Stimulated activated naive CD8-positive, alpha-beta T cell treated with anti-CD3 and anti-CD28 coated beads, Interleukin-15, Interleukin-2, amounts not matched to agents 100 ng/mL and 50 ng/mL, for 24 hours (primary cell): ENCODE measurements at regions not wholly inside any gene's neighbourhood (a gene's known extent, or its start where the extent isn't known, plus 50 kb on each side); places are given as distances from the start of the nearest gene placed in this dataset.
"Not testable (repeated sequence)": the region's sequence is repeated elsewhere in the genome, so short reads cannot be mapped to it uniquely, and the experiment has no call there.

Experiments used
- H3K27ac Mint-ChIP-seq: one replicate; pipeline ENCODE4 v1.8.0; 2021; ENCODE audit warnings: mild to moderate bottlenecking, mixed read lengths
- H3K27me3 Mint-ChIP-seq: one replicate; pipeline ENCODE4 v1.8.0; 2021; ENCODE audit warnings: mixed read lengths
- H3K36me3 Mint-ChIP-seq: one replicate; pipeline ENCODE4 v1.8.0; 2021; ENCODE audit warnings: low read depth, mixed read lengths
- H3K4me1 Mint-ChIP-seq: one replicate; pipeline ENCODE4 v1.8.0; 2021; ENCODE audit warnings: low read depth, mixed read lengths
- H3K4me3 Mint-ChIP-seq: one replicate; pipeline ENCODE4 v1.8.0; 2021; ENCODE audit warnings: mild to moderate bottlenecking, mixed read lengths
- H3K9me3 Mint-ChIP-seq: one replicate; pipeline ENCODE4 v1.8.0; 2021; ENCODE audit warnings: mixed read lengths

- Mint-ChIP-seq H3K4me1 (no peaks in the 10 kb centered on the region), H3K9me3 (no peaks in the 10 kb centered on the region), H3K27ac (no peak overlapping the region), H3K27me3 (peaks cover 3% of the 10 kb centered on the region), H3K36me3 (no peaks in the 10 kb centered on the region), H3K4me3 (no peak overlapping the region)
These were observed 85.6 kb downstream of the OLFM1 start for GRCh38 chr9:135173066-135173465.

- no peaks in the 10 kb centered on the region for H3K36me3 Mint-ChIP-seq
- H3K27ac Mint-ChIP-seq = no peak overlapping the region
- H3K4me3 Mint-ChIP-seq = no peak overlapping the region
- no peaks in the 10 kb centered on the region for H3K4me1 Mint-ChIP-seq
- H3K9me3 Mint-ChIP-seq = no peaks in the 10 kb centered on the region
- H3K27me3 Mint-ChIP-seq = peaks cover 3% of the 10 kb centered on the region
These were observed 86.8 kb downstream of the OLFM1 start for GRCh38 chr9:135174248-135174647.

DNA sequence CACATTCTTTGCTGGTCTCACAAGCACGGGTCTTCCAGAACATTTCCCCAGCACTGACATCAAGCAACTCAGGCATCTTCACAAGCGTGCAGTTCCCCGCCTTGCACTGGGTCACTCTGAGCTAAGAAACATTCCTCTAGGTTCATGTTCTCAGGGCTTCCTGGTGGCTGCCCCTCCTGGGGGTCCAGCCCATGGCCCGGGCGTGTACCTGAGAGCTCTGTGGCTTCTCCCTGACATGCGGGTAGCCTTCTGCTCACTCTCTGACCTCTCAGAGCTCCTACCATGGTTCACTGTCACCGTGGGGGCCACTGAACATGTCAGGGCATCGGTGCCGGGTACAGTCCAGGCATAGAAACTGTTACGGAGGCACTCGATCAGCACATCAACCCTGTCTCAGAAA is 87.5 kb downstream of the OLFM1 start:
- H3K4me1 Mint-ChIP-seq = no peaks in the 10 kb centered on the region
- H3K27ac Mint-ChIP-seq = no peak overlapping the region
- H3K27me3 Mint-ChIP-seq = peaks cover 3% of the 10 kb centered on the region
- no peak overlapping the region for H3K4me3 Mint-ChIP-seq
- no peaks in the 10 kb centered on the region for H3K36me3 Mint-ChIP-seq
- no peaks in the 10 kb centered on the region for H3K9me3 Mint-ChIP-seq

GRCh38 chr9:135176284-135176683 is 88.8 kb downstream of the OLFM1 start:
- Mint-ChIP-seq H3K4me1 (no peaks in the 10 kb centered on the region), H3K9me3 (no peaks in the 10 kb centered on the region), H3K36me3 (no peaks in the 10 kb centered on the region), H3K27ac (no peak overlapping the region), H3K4me3 (no peak overlapping the region), H3K27me3 (peaks cover 3% of the 10 kb centered on the region)

GRCh38 chr9:135177562-135177961 is 90.1 kb downstream of the OLFM1 start:
- not testable (repeated sequence) for H3K27ac Mint-ChIP-seq, H3K4me1 Mint-ChIP-seq, H3K9me3 Mint-ChIP-seq, H3K4me3 Mint-ChIP-seq, H3K27me3 Mint-ChIP-seq, H3K36me3 Mint-ChIP-seq

DNA sequence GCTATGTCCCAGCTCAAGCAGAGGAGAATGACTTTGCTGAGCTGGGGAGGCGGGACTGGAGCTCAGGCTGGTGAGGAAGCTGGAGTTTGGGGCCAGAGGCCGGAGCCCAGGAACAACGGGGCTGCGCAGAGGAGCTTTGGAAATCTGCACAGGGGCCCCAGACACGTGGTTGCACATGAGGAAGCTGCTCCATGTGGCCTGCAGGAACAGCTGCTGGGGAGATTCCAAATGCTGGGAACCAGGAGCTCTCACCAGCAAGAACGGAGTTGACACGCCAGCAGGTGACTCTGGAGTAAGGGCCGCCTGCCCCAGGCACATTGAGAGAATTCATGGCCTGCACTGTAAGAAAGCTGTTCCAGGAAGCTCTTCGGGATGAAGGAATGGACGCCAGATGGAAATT is 91.0 kb downstream of the OLFM1 start:
- Mint-ChIP-seq H3K36me3 (no peaks in the 10 kb centered on the region), H3K9me3 (no peaks in the 10 kb centered on the region), H3K27ac (no peak overlapping the region), H3K4me1 (no peaks in the 10 kb centered on the region), H3K27me3 (peaks cover 3% of the 10 kb centered on the region), H3K4me3 (no peak overlapping the region)

DNA sequence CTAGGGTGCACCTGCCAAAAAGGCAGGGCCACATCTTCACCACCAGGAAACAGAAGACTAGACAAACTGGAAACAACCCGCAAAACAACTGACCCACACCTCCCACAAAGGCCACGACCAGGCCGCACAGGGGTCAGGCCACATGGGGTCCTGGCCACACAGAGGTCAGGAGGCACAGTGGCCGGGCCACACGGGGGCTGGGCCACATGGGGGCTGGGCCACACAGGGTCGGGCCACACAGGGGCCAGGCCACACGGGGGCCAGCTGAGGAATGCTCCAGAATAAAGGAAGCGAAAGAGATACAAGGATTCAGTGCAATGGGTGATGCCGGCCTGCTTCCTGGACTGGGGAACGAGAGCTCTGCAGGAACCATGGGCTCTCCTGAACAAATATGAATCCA is 91.6 kb downstream of the OLFM1 start:
- no peaks in the 10 kb centered on the region for H3K36me3 Mint-ChIP-seq
- H3K27ac Mint-ChIP-seq = no peak overlapping the region
- H3K4me1 Mint-ChIP-seq = no peaks in the 10 kb centered on the region
- H3K27me3 Mint-ChIP-seq = peaks cover under 1% of the 10 kb centered on the region
- no peaks in the 10 kb centered on the region for H3K9me3 Mint-ChIP-seq
- no peak overlapping the region for H3K4me3 Mint-ChIP-seq

GRCh38 chr9:135179976-135180375 is 92.5 kb downstream of the OLFM1 start:
- Mint-ChIP-seq H3K4me1 (no peaks in the 10 kb centered on the region), H3K27me3 (no peaks in the 10 kb centered on the region), H3K36me3 (no peaks in the 10 kb centered on the region), H3K4me3 (no peak overlapping the region), H3K9me3 (no peaks in the 10 kb centered on the region), H3K27ac (no peak overlapping the region)

- H3K4me1 Mint-ChIP-seq = no peaks in the 10 kb centered on the region
- H3K27me3 Mint-ChIP-seq = no peaks in the 10 kb centered on the region
- H3K27ac Mint-ChIP-seq = no peak overlapping the region
- no peaks in the 10 kb centered on the region for H3K36me3 Mint-ChIP-seq
- no peak overlapping the region for H3K4me3 Mint-ChIP-seq
- H3K9me3 Mint-ChIP-seq = no peaks in the 10 kb centered on the region
These were observed 93.1 kb downstream of the OLFM1 start for GRCh38 chr9:135180586-135180985.

- no peaks in the 10 kb centered on the region for H3K9me3 Mint-ChIP-seq
- H3K4me1 Mint-ChIP-seq = no peaks in the 10 kb centered on the region
- no peaks in the 10 kb centered on the region for H3K36me3 Mint-ChIP-seq
- no peak overlapping the region for H3K27ac Mint-ChIP-seq
- H3K27me3 Mint-ChIP-seq = no peaks in the 10 kb centered on the region
- no peak overlapping the region for H3K4me3 Mint-ChIP-seq
These were observed 93.9 kb downstream of the OLFM1 start for GRCh38 chr9:135181336-135181735.

GRCh38 chr9:135181841-135182240 is 94.4 kb downstream of the OLFM1 start:
- not testable (repeated sequence) for H3K4me3 Mint-ChIP-seq, H3K4me1 Mint-ChIP-seq, H3K27me3 Mint-ChIP-seq, H3K27ac Mint-ChIP-seq, H3K36me3 Mint-ChIP-seq, H3K9me3 Mint-ChIP-seq

GRCh38 chr9:135183069-135183468 is 95.6 kb downstream of the OLFM1 start:
- no peak overlapping the region for H3K27ac Mint-ChIP-seq
- no peaks in the 10 kb centered on the region for H3K36me3 Mint-ChIP-seq
- H3K9me3 Mint-ChIP-seq = no peaks in the 10 kb centered on the region
- no peaks in the 10 kb centered on the region for H3K27me3 Mint-ChIP-seq
- no peaks in the 10 kb centered on the region for H3K4me1 Mint-ChIP-seq
- H3K4me3 Mint-ChIP-seq = no peak overlapping the region

DNA sequence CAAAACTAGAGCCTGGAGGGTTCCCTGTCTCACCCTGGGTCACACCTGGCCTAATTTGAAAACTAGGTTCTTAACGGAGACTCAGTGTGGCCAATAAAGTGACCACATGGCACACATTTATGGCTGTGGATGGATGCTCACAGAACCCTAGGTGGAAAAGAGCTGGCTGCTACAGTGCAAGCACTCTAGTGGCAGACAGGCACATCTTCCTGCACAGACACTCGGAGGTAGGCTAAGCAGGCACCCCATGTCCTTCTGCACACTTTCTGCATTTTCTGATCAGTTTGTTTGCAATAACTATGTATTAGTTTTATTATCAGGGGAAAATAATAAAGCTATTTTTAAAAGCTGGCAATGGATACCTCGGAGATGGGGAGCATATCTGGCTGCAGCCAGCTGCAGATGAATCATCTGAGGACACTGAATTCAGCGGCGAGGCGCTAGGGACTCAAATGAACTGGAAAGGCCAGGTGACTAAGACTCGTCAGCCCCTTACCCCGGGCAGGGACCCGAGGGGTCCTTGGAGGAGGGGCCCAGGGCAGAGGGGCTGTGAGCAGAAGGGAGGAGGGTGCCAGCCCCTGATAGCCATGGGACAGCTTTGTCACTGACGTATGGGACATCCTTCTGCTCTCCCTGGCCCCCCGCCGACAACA is 96.2 kb downstream of the OLFM1 start:
- Mint-ChIP-seq H3K9me3 (no peaks in the 10 kb centered on the region), H3K27ac (no peak overlapping the region), H3K27me3 (no peaks in the 10 kb centered on the region), H3K36me3 (no peaks in the 10 kb centered on the region), H3K4me3 (no peak overlapping the region), H3K4me1 (no peaks in the 10 kb centered on the region)

DNA sequence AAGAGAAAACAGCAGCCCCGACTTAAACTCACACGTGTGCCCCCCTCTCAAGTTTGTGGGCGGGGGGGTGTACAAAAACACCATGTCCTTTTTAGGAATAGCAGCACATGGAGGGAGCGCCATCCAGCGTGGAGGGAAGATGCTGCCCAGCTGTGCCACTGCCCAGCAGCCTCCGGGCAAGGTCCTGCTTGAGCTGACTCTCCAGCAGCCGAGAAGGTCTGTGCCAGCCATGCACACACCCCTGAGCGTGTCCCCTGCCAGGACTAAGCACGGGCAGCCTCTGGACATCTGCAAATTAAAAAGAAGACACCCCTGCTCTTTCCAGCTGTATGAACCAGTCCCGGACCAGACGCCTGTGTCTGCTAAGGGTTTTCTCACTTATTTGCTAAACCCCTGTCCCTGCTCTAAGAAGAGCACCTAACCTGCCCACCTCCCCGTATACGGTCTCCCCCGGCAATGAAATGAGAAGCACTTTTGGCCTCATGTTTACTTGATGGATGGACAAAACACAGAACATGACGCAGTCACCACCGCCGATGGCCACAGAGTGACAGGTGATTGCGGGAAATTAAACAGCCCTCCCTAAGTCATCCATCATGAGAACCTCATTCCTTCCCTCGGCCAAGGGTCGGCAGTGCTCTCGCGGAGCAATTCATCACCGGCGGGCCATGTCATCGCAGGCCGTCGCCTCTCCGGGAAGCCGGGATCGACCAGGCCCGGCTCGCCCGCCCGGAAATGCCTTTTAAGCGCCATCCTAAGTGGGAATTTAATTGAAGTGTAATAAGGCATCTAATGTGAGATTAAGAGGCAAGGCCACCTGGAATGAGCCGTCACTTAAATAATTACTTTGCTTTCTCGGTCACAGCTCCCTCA is 96.9 kb downstream of the OLFM1 start:
- no peaks in the 10 kb centered on the region for H3K9me3 Mint-ChIP-seq
- H3K36me3 Mint-ChIP-seq = no peaks in the 10 kb centered on the region
- H3K4me3 Mint-ChIP-seq = no peak overlapping the region
- no peaks in the 10 kb centered on the region for H3K4me1 Mint-ChIP-seq
- no peak overlapping the region for H3K27ac Mint-ChIP-seq
- H3K27me3 Mint-ChIP-seq = no peaks in the 10 kb centered on the region

DNA sequence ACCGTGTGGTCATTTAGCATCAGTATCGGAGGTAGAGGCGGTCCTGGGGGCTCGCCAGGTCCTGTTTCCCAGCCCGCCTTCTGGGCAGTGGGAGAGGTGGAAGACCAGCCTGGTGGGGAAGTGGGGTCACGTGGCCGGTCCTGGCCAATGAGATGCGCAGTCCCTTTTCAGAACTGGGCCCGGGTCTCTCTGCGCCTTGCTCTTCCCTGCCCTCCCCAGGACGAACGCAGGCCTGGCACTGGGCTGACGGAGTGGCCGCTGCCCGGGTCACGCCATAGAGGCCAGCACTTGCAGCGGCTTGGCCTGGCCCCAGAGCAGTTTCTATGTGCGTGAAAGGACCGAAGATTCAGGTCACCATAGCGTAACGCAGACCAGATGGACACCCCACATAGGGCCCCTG is 97.6 kb downstream of the OLFM1 start:
- H3K36me3 Mint-ChIP-seq = no peaks in the 10 kb centered on the region
- no peak overlapping the region for H3K27ac Mint-ChIP-seq
- no peaks in the 10 kb centered on the region for H3K4me1 Mint-ChIP-seq
- H3K4me3 Mint-ChIP-seq = no peak overlapping the region
- no peaks in the 10 kb centered on the region for H3K27me3 Mint-ChIP-seq
- H3K9me3 Mint-ChIP-seq = no peaks in the 10 kb centered on the region
